Activated CD4-positive, alpha-beta T cell treated with anti-CD3 and anti-CD28 coated beads, Interleukin-2, amount 50 U/mL, for 48 hours (primary cell): ENCODE measurements at regions not wholly inside any gene's neighbourhood (a gene's known extent, or its start where the extent isn't known, plus 50 kb on each side); places are given as distances from the start of the nearest gene placed in this dataset.
"Not testable (repeated sequence)": the region's sequence is repeated elsewhere in the genome, so short reads cannot be mapped to it uniquely, and the experiment has no call there.

Experiments used
- DNase-seq, 2 experiments: peaks; one replicate each; pipeline ENCODE4 v3.0.0-alpha.2; 2020

GRCh38 chr10:2777666-2778355, 289.5 kb upstream of the PFKP start:
- DNase-seq: no peak

GRCh38 chr10:2772816-2773631, 294.3 kb upstream of the PFKP start:
- DNase-seq: no peak

GRCh38 chr10:2772135-2772534, 295.2 kb upstream of the PFKP start:
- no peak for DNase-seq

- DNase-seq: not testable (repeated sequence)
Observed at GRCh38 chr10:2767293-2767692, 300.1 kb upstream of the PFKP start.

GRCh38 chr10:2761971-2762370, 305.4 kb upstream of the PFKP start:
- DNase-seq: no peak

GRCh38 chr10:2761311-2761710, 306.0 kb upstream of the PFKP start:
- DNase-seq: no peak

- no peak for DNase-seq
Observed at GRCh38 chr10:2760736-2761135, 306.6 kb upstream of the PFKP start.

- DNase-seq: no peak
Observed at GRCh38 chr10:2759233-2759632, 308.1 kb upstream of the PFKP start.

- no peak for DNase-seq
Observed at GRCh38 chr10:2754943-2755342, 312.4 kb upstream of the PFKP start.

GRCh38 chr10:2748287-2748686, 319.1 kb upstream of the PFKP start:
- DNase-seq: no peak

- DNase-seq: no peak
Observed at GRCh38 chr10:2746638-2747037, 320.7 kb upstream of the PFKP start.

- no peak for DNase-seq
Observed at GRCh38 chr10:2745666-2746065, 321.7 kb upstream of the PFKP start.

- DNase-seq: no peak
Observed at GRCh38 chr10:2744547-2745200, 322.7 kb upstream of the PFKP start.

- DNase-seq: no peak
Observed at GRCh38 chr10:2734603-2735002, 332.7 kb upstream of the PFKP start.

- no peak for DNase-seq
Observed at GRCh38 chr10:2733278-2733963, 333.9 kb upstream of the PFKP start.

- DNase-seq: no peak
Observed at GRCh38 chr10:2731940-2732339, 335.4 kb upstream of the PFKP start.

GRCh38 chr10:2729197-2729596, 338.2 kb upstream of the PFKP start:
- no peak for DNase-seq

GRCh38 chr10:2728087-2728486, 339.3 kb upstream of the PFKP start:
- DNase-seq: no peak

- no peak for DNase-seq
Observed at GRCh38 chr10:2716596-2716995, 350.8 kb upstream of the PFKP start.

GRCh38 chr10:2714597-2714996, 352.8 kb upstream of the PFKP start:
- DNase-seq: no peak

GRCh38 chr10:2703953-2704352, 363.4 kb upstream of the PFKP start:
- DNase-seq: no peak

- DNase-seq: no peak
Observed at GRCh38 chr10:2701802-2702201, 365.5 kb upstream of the PFKP start.

GRCh38 chr10:2700626-2701305, 366.6 kb upstream of the PFKP start:
- no peak for DNase-seq
